HL-60 (cell line): ENCODE measurements at regions not wholly inside any gene's neighbourhood (a gene's known extent, or its start where the extent isn't known, plus 50 kb on each side); places are given as distances from the start of the nearest gene placed in this dataset.

Experiments
- DNase-seq, 2 experiments: peaks; one replicate each; pipeline ENCODE4 v3.0.0-alpha.2; 2010 to 2020; ENCODE audit warnings: low read depth in 1 of 2, low spot score in 1 of 2
- H3K27ac ChIP-seq: fragments of 250-450 bp; sonication (Bioruptor Pico); replicated peaks from 2 replicates; pipeline ENCODE4 v1.5.1; 2020; ENCODE audit warnings: mild to moderate bottlenecking, moderate library complexity
- H3K27me3 ChIP-seq: fragments of 250-450 bp; sonication (Bioruptor Pico); 2 replicates; pipeline ENCODE4 v1.5.1; 2021; ENCODE audit warnings: mild to moderate bottlenecking, moderate library complexity; ENCODE audit not compliant: insufficient read depth, poor library complexity, severe bottlenecking
- H3K4me3 ChIP-seq: replicated peaks from 2 replicates; pipeline ENCODE4 v1.5.1; 2011; ENCODE audit warnings: mild to moderate bottlenecking, control low read depth, low read length; ENCODE audit not compliant: insufficient read depth
- GABPA ChIP-seq: IDR thresholded peaks from 2 replicates; pipeline ENCODE4 v1.6.1; 2012; ENCODE audit warnings: low read depth
- POLR2AphosphoS5 ChIP-seq: IDR thresholded peaks from 2 replicates; pipeline ENCODE4 v1.6.1; 2012; ENCODE audit warnings: low read depth
- SPI1 ChIP-seq: IDR thresholded peaks from 2 replicates; pipeline ENCODE4 v1.6.1; 2012; ENCODE audit warnings: low read depth, mild to moderate bottlenecking, borderline replicate concordance
- TF ChIP-seq, protein P1 (sequence below): IDR thresholded peaks from 2 replicates; pipeline ENCODE4 v1.6.1; 2012; ENCODE audit warnings: low read depth; ENCODE audit not compliant: insufficient replicate concordance
- TF ChIP-seq, protein P2 (sequence below): IDR thresholded peaks from one replicate; pipeline ENCODE4 v1.5.1; 2011; ENCODE audit warnings: low read length, control low read depth, inconsistent platforms; ENCODE audit not compliant: insufficient read depth

DNA sequence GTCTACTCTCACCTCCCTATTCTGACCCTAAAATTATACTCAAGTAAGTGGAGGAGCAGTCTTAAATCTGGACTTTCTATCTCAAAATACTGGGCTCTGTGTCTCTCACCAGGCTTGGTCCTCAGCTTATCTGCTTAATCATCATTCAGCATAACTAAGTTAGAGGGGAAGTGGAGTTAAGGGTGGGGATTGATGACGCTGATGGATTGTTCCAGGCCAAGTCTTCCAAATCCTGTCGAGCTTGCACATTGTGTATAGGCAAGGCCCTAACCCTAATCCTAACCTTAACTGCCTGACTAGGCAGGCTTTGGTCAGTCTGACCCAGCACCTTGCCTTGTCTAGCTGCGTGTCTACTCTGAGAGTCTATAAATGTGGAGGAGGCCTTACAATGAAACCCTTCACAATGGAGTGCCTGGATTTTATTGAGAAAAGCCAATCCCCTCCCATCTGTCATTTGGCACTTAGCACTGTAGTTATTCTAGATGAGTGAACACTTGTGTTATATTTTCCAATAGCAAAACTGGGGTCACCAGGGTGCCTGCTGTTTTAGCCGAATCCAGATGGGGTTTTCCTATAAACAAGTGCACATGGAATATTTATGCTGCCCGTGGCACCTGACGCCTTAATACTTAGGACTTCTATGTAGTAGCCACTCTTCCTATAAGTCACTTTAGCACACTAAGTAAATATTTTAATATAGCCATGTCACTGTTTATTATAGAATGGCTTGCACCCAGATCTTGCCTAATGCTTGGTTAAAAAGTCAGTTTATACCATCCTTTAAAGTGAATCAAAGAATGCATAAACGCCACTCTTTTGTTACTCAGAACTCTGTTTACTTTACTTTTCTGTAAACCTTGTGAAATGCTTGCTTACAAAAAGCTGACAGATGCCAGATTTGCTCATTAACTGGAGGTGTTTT, 193.2 kb upstream of the MYOCD start:
- no peak overlapping the region for H3K4me3 ChIP-seq
- no peaks in the 10 kb centered on the region for H3K27me3 ChIP-seq
- TF ChIP-seq, protein P1, sequence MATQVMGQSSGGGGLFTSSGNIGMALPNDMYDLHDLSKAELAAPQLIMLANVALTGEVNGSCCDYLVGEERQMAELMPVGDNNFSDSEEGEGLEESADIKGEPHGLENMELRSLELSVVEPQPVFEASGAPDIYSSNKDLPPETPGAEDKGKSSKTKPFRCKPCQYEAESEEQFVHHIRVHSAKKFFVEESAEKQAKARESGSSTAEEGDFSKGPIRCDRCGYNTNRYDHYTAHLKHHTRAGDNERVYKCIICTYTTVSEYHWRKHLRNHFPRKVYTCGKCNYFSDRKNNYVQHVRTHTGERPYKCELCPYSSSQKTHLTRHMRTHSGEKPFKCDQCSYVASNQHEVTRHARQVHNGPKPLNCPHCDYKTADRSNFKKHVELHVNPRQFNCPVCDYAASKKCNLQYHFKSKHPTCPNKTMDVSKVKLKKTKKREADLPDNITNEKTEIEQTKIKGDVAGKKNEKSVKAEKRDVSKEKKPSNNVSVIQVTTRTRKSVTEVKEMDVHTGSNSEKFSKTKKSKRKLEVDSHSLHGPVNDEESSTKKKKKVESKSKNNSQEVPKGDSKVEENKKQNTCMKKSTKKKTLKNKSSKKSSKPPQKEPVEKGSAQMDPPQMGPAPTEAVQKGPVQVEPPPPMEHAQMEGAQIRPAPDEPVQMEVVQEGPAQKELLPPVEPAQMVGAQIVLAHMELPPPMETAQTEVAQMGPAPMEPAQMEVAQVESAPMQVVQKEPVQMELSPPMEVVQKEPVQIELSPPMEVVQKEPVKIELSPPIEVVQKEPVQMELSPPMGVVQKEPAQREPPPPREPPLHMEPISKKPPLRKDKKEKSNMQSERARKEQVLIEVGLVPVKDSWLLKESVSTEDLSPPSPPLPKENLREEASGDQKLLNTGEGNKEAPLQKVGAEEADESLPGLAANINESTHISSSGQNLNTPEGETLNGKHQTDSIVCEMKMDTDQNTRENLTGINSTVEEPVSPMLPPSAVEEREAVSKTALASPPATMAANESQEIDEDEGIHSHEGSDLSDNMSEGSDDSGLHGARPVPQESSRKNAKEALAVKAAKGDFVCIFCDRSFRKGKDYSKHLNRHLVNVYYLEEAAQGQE = no peak
- TF ChIP-seq POLR2AphosphoS5 (no peak), SPI1 (no peak), GABPA (no peak)
- TF ChIP-seq, protein P2, sequence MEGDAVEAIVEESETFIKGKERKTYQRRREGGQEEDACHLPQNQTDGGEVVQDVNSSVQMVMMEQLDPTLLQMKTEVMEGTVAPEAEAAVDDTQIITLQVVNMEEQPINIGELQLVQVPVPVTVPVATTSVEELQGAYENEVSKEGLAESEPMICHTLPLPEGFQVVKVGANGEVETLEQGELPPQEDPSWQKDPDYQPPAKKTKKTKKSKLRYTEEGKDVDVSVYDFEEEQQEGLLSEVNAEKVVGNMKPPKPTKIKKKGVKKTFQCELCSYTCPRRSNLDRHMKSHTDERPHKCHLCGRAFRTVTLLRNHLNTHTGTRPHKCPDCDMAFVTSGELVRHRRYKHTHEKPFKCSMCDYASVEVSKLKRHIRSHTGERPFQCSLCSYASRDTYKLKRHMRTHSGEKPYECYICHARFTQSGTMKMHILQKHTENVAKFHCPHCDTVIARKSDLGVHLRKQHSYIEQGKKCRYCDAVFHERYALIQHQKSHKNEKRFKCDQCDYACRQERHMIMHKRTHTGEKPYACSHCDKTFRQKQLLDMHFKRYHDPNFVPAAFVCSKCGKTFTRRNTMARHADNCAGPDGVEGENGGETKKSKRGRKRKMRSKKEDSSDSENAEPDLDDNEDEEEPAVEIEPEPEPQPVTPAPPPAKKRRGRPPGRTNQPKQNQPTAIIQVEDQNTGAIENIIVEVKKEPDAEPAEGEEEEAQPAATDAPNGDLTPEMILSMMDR = no peak
- H3K27ac ChIP-seq = no peak overlapping the region
- DNase-seq = no peak

DNA sequence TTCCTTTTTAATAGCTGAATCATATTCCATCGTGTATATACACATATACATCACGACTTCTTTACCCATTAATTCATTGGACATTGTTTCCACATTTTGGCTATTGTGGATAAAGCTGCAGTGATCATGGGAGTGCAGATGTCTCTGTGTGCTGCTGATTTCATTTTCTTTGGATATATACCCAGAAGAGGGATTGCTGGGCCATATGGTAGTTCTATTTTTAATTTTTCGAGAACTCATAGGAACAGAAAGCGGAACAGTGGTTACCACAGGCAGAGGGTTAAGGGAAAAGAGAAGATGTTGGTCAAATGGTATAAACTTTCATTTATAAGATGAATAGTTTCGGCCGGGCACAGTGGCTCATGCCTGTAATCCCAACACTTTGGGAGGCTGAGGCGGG, 187.4 kb upstream of the MYOCD start:
- DNase-seq = no peak
- Histone ChIP-seq H3K4me3 (no peak overlapping the region), H3K27ac (no peak overlapping the region), H3K27me3 (no peaks in the 10 kb centered on the region)
- TF ChIP-seq, protein P1 = no peak
- TF ChIP-seq, protein P2 = no peak
- TF ChIP-seq POLR2AphosphoS5 (no peak), GABPA (no peak), SPI1 (no peak)

DNA sequence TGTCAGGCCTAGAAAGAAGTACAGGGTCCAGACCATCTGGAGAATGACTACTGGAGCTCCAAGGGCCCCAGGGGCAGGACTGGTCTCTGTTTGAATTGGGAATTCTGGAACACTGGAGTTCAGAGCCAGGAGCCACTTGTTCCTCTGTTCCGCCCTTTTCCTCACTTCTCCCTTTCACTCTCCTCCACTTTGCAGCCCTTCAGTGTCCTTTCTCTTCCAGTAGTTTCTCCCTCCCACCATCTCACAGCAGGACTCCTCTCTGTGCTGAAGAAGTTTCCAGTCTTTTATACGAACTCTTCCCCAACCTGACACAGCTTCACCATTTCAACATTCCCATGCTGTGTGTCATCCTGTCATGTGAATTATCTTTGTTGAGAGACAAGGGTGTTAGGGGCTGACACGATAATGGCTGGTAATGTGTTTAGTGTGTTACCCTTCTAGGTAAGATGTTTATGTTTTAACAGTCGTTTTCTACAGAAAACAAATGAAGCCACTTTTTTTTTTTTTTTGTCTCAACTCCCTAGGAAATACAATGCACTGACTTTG, 180.3 kb upstream of the MYOCD start:
- H3K27me3 ChIP-seq = no peaks in the 10 kb centered on the region
- no peak for TF ChIP-seq GABPA
- TF ChIP-seq, protein P1 = no peak
- no peak for TF ChIP-seq POLR2AphosphoS5
- TF ChIP-seq, protein P2 = no peak
- no peak for TF ChIP-seq SPI1
- no peak for DNase-seq
- H3K4me3 ChIP-seq = no peak overlapping the region
- no peak overlapping the region for H3K27ac ChIP-seq
